Keratinocyte (primary cell): ENCODE measurements at regions not wholly inside any gene's neighbourhood (a gene's known extent, or its start where the extent isn't known, plus 50 kb on each side); places are given as distances from the start of the nearest gene placed in this dataset.

ENCODE experiments used
- DNase-seq: peaks from one replicate; pipeline ENCODE4 v3.0.0-alpha.2; 2011; ENCODE audit warnings: low read depth, missing footprints, low spot score
- FAIRE-seq: peaks from 2 replicates; lab custom pipeline; 2011; peaks lifted over from hg19 to GRCh38; lab: Jason Lieb, UNC
- H2AFZ ChIP-seq: 2 replicates; pipeline ENCODE4 v1.6.0; 2012; ENCODE audit warnings: low read length, control low read depth, inconsistent platforms; ENCODE audit not compliant: control insufficient read depth
- H3K27ac ChIP-seq: 2 replicates; pipeline ENCODE4 v1.5.1; 2011; ENCODE audit warnings: low read length; ENCODE audit not compliant: control insufficient read depth, insufficient read depth
- H3K27me3 ChIP-seq: 3 replicates; pipeline ENCODE4 v1.6.0; 2011; ENCODE audit warnings: low read length; ENCODE audit not compliant: control insufficient read depth, insufficient read depth; ENCODE audit errors: extremely low read depth
- H3K36me3 ChIP-seq, 2 experiments: 2 replicates in 1 of 2; 3 replicates in 1 of 2; pipeline ENCODE4 v1.5.1; 2011; ENCODE audit warnings: low read length in 2 of 2, mild to moderate bottlenecking in 1 of 2; ENCODE audit not compliant: control insufficient read depth in 2 of 2, insufficient read depth in 2 of 2; ENCODE audit errors: extremely low read depth in 1 of 2
- H3K4me1 ChIP-seq: 3 replicates; pipeline ENCODE4 v1.5.1; 2011; ENCODE audit warnings: low read length; ENCODE audit not compliant: control insufficient read depth, insufficient read depth; ENCODE audit errors: extremely low read depth
- H3K4me2 ChIP-seq: 3 replicates; pipeline ENCODE4 v1.6.0; 2011; ENCODE audit warnings: low read depth, low read length; ENCODE audit not compliant: control insufficient read depth, insufficient read depth; ENCODE audit errors: extremely low read depth
- H3K4me3 ChIP-seq, 3 experiments: fragments of 200-600 bp in 1 of 3; sonication (generic) in 1 of 3; 2 replicates in 2 of 3; 3 replicates in 1 of 3; pipeline ENCODE4 v1.5.1; 2011 to 2016; ENCODE audit warnings: low read length in 3 of 3, mild to moderate bottlenecking in 3 of 3, control low read depth in 2 of 3, inconsistent platforms in 1 of 3, low read depth in 1 of 3, mixed read lengths in 1 of 3, mixed run types in 1 of 3, moderate library complexity in 1 of 3; ENCODE audit not compliant: control insufficient read depth in 2 of 3, insufficient read depth in 2 of 3; ENCODE audit errors: extremely low read depth in 1 of 3
- H3K79me2 ChIP-seq: 2 replicates; pipeline ENCODE4 v1.6.0; 2012; ENCODE audit warnings: low read length; ENCODE audit not compliant: control insufficient read depth, insufficient read depth
- H3K9ac ChIP-seq: 3 replicates; pipeline ENCODE4 v1.6.0; 2011; ENCODE audit warnings: low read length; ENCODE audit not compliant: control insufficient read depth, insufficient read depth; ENCODE audit errors: extremely low read depth
- H3K9me1 ChIP-seq: 3 replicates; pipeline ENCODE4 v1.6.0; 2011; ENCODE audit warnings: low read length; ENCODE audit not compliant: control insufficient read depth, insufficient read depth; ENCODE audit errors: extremely low read depth
- H3K9me3 ChIP-seq: 2 replicates; pipeline ENCODE4 v1.5.1; 2012; ENCODE audit warnings: low read depth, low read length; ENCODE audit not compliant: control insufficient read depth
- H4K20me1 ChIP-seq: 3 replicates; pipeline ENCODE4 v1.6.0; 2011; ENCODE audit warnings: low read length; ENCODE audit not compliant: control insufficient read depth, insufficient read depth; ENCODE audit errors: extremely low read depth
- EZH2 ChIP-seq: IDR thresholded peaks from one replicate; pipeline ENCODE4 v1.6.1; 2012; ENCODE audit warnings: inconsistent platforms, mild to moderate bottlenecking, low read length, moderate library complexity
- dilution Hi-C: fragments of 300-500 bp; cut with MboI; formaldehyde crosslinking; loops from one replicate; pipeline ENCODE4 v1.7.0; 2020; ENCODE audit warnings: low sequenced_read_pairs; ENCODE audit not compliant: extremely low pct_ligation_motif_present
- TF ChIP-seq, protein P1 (sequence below), 3 experiments: IDR thresholded peaks in 1 of 3; conservative IDR thresholded peaks in 1 of 3; optimal IDR thresholded peaks in 1 of 3; 2 replicates in 2 of 3; 3 replicates in 1 of 3; pipeline versions ENCODE3 to v1.5.1; 2011; ENCODE audit warnings: low read length in 3 of 3, mild to moderate bottlenecking in 3 of 3, moderate library complexity in 2 of 3, control low read depth in 1 of 3, inconsistent platforms in 1 of 3; ENCODE audit not compliant: insufficient read depth in 2 of 3; ENCODE audit errors: extremely low read depth in 1 of 3

DNA sequence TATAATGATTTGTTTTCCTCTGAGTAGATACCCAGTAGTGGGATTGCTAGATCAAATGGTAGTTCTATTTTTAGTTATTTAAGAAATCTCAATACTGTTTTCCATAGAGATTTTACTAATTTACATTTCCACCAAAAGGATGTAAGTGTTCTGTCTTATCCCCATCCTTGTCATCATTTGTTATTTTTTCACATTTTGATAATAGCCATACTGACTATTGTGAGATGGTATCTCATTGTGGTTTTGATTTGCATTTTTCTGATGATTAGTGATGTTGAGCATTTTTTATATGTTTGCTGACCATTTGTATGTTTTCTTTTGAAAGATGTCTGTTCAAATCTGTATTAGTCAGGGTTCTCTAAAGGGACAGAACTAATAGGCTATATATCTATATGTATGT is 160.0 kb upstream of the TMEM229A start:
- no peaks in the 10 kb centered on the region for H3K9me1 ChIP-seq
- no peak overlapping the region for H3K27ac ChIP-seq
- TF ChIP-seq, protein P1, sequence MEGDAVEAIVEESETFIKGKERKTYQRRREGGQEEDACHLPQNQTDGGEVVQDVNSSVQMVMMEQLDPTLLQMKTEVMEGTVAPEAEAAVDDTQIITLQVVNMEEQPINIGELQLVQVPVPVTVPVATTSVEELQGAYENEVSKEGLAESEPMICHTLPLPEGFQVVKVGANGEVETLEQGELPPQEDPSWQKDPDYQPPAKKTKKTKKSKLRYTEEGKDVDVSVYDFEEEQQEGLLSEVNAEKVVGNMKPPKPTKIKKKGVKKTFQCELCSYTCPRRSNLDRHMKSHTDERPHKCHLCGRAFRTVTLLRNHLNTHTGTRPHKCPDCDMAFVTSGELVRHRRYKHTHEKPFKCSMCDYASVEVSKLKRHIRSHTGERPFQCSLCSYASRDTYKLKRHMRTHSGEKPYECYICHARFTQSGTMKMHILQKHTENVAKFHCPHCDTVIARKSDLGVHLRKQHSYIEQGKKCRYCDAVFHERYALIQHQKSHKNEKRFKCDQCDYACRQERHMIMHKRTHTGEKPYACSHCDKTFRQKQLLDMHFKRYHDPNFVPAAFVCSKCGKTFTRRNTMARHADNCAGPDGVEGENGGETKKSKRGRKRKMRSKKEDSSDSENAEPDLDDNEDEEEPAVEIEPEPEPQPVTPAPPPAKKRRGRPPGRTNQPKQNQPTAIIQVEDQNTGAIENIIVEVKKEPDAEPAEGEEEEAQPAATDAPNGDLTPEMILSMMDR (optimal IDR thresholded peaks at IDR 0.05 in 1 of 3, IDR thresholded peaks at IDR 0.05 in 1 of 3, conservative IDR thresholded peaks at IDR 0.05 in 1 of 3; ENCODE audit: extremely low read depth in 1 of 3, insufficient read depth in 2 of 3, low read length in 3 of 3): no peak
- TF ChIP-seq EZH2: no peak
- dilution Hi-C loops: no loop called here
- H3K36me3 ChIP-seq: no peaks in the 10 kb centered on the region
- FAIRE-seq (no peak), DNase-seq (no peak)
- no peaks in the 10 kb centered on the region for H3K4me1 ChIP-seq
- H2AFZ ChIP-seq: no peak overlapping the region
- H3K4me2 ChIP-seq: no peak overlapping the region
- H3K9ac ChIP-seq: no peak overlapping the region
- no peaks in the 10 kb centered on the region for H3K9me3 ChIP-seq
- H3K27me3 ChIP-seq: no peaks in the 10 kb centered on the region
- H3K79me2 ChIP-seq: no peaks in the 10 kb centered on the region
- no peak overlapping the region for H3K4me3 ChIP-seq
- no peaks in the 10 kb centered on the region for H4K20me1 ChIP-seq

DNA sequence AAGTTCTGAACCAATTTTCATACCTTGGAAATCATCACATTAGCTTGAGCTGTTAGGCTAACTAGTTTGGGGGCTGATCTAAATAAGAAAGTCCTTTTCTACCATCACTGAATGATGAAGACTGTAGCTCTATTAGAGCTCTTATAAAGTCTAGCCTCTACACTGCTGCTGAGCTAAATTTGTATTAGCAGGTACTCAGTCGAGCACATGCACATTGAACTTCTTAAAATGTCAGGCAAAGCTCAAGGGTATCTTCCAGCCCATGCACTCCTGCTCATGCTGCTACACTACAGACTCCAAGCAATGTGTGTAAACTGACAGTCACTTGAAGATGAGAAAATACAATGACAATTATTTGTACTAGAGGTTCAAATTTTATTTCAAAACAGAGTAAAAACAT is 158.8 kb upstream of the TMEM229A start:
- no peaks in the 10 kb centered on the region for H3K36me3 ChIP-seq
- H4K20me1 ChIP-seq: no peaks in the 10 kb centered on the region
- DNase-seq (no peak), FAIRE-seq (no peak)
- no peak overlapping the region for H3K4me2 ChIP-seq
- no peak overlapping the region for H3K4me3 ChIP-seq
- H3K27ac ChIP-seq: no peak overlapping the region
- no peaks in the 10 kb centered on the region for H3K79me2 ChIP-seq
- no peaks in the 10 kb centered on the region for H3K9me3 ChIP-seq
- TF ChIP-seq EZH2: no peak
- TF ChIP-seq, protein P1 (optimal IDR thresholded peaks at IDR 0.05 in 1 of 3, IDR thresholded peaks at IDR 0.05 in 1 of 3, conservative IDR thresholded peaks at IDR 0.05 in 1 of 3; ENCODE audit: extremely low read depth in 1 of 3, insufficient read depth in 2 of 3, low read length in 3 of 3): no peak
- no peaks in the 10 kb centered on the region for H3K9me1 ChIP-seq
- H3K4me1 ChIP-seq: no peaks in the 10 kb centered on the region
- dilution Hi-C loops: no loop called here
- no peaks in the 10 kb centered on the region for H3K27me3 ChIP-seq
- no peak overlapping the region for H3K9ac ChIP-seq
- H2AFZ ChIP-seq: no peak overlapping the region
